HG02840 (cell line): ENCODE measurements at regions not wholly inside any gene's neighbourhood (a gene's known extent, or its start where the extent isn't known, plus 50 kb on each side); places are given as distances from the start of the nearest gene placed in this dataset.
"Not testable (repeated sequence)": the region's sequence is repeated elsewhere in the genome, so short reads cannot be mapped to it uniquely, and the experiment has no call there.

Experiments used
- ATAC-seq: cut with Tn5 transposase; IDR thresholded peaks from one replicate; pipeline ENCODE4 v1.9.1; 2021; ENCODE audit warnings: mild to moderate bottlenecking, moderate library complexity, moderate number of reproducible peaks; ENCODE audit not compliant: unreplicated experiment, low FRiP score

GRCh38 chr6:115137910-115138309 is 795.1 kb upstream of the HS3ST5 start:
- no peak for ATAC-seq

DNA sequence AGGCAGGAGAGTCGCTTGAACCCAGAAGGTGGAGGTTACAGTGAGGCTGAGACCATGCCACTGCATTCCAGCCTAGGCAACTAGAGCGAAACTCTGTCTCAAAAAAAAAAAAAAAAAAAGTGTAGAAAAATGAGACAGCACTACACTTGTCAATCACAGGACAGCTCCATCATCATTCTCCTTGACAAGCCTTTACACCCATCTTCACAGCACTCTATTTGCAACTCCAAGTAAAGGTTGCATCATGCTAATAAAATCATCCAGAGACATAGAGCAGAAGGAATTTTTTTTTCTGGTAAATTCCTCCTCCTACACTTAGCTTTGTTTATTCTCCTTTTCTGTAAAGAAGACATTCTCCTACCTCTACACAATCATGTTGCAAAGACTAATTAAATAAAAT is 791.0 kb upstream of the HS3ST5 start:
- ATAC-seq = no peak

DNA sequence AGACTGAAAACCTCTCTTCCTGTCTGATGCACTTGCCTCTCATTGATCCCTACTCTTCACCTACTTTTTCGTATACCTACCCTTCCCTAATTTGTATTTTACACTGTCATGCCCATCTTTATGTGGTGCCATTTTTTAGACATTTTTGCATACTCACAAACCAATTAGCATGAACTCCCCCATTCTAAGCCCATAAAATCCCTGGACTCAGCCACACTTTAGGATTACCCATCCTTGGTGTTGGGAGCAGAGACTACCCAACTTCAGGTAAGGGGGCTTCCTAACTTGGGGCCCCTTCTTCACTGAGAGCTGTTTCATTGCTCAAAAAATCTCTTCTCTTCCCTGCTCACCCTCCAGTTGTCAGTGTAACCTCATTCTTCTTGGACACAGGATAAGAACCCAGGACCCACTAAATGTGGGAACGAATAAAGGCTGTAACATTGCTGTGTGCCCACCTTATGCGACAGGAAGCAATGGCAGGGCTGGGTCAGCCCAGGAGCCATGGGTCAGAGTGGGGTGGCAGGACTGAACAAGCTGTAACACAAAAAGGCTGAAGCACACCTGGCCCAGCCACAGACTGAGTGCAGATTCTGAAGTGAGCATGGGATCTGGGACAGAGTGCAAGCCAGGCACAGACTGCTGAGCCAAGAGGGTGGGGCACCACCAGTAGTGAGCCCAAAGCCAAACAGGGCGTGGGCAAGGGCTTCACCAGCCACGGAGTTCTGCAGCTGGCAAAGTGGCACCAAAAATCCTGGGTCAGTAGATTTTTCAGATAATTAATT is 789.1 kb upstream of the HS3ST5 start:
- no peak for ATAC-seq

GRCh38 chr6:115121513-115121912 is 778.7 kb upstream of the HS3ST5 start:
- ATAC-seq = not testable (repeated sequence)

- ATAC-seq = no peak
Measured at GRCh38 chr6:115120391-115120790, 777.6 kb upstream of the HS3ST5 start.

DNA sequence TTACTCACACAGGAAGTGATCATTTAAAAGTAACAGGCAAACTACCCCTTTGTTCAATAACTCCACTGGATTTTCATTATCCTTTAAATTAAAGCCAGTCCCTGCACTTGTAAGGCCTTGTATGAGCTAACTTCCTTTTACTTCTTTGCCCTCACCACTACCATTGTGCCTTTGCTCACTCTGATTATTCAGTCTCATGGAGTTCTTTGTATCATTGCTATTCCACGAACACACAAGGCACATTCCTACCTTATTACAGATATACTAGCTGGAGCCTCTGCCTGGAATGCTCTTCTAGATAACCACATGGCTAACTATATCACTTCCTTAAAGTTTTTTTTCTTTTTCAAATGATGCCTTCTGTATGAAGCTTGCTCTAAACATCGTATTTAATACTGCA is 748.6 kb upstream of the HS3ST5 start:
- no peak for ATAC-seq

- ATAC-seq = no peak
Measured at GRCh38 chr6:115078555-115078954, 735.7 kb upstream of the HS3ST5 start.

DNA sequence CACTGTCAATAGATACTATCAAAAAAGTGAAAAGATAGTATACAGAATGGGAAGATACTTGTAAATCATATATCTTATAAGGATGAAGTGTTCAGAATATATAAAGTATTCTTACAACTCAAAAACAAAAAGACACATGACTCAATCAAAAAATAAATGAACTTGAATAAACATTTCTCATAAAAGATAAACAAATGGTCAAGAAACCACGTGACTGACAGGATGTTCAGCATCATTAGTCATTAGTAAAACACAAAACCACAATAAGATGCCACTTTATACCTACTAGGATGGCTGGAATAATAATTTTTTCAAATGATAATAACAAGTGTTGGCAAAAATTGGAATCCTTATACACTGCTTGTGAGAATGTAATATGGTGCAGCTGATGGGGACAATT is 729.1 kb upstream of the HS3ST5 start:
- no peak for ATAC-seq

DNA sequence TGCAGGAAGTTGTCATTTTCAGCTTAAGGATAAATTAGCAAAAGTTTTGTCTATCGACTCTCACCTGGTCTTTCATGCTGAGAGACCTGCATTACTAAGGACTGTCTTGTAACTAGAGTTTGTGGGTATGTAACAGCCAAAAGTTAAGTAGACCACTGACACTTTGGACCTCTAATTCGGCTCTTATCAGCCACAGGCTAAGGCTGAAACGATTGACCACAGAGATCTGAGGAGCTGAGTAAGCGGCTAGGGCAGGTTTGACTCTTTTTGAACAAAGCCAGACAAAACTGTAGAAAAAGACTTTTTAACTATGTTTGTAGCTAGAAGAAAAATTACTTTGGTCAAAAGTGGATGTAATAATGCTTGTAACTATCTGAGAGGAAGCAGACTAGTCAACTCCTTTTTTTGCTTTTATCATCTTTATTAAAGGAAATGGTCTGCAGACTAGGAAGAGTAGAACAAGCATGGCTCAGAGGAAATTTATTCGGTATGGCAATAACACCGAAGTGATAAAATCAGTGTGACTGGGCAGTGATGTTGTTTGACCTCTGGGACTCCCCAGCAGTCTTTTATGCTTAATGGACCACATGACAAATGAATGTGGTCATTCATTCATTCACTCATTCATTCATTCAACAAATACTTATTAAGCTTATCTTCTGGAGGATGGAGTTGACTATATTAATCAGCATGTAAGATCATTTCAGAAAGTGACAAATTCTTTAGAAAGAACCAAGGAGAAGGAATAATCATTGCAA is 725.0 kb upstream of the HS3ST5 start:
- ATAC-seq = no peak

DNA sequence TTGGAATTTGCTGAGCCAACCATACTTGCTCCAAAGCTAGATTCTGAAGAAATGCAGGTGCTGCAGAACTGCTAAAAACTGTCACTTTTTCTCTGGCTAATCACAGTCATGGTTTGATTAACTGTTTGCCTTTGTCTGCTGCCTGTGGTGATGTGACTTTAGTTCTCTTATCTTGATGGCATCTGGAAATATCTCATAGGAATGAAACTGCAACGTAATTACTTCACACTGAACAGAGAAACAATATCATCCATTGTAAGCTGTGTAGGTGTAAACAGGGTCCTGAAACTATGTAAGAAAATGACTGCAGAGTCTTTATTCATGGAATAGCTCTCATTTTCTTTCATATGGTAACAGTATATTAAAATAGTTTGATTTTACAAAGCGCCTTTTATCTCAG is 721.9 kb upstream of the HS3ST5 start:
- ATAC-seq = no peak

GRCh38 chr6:115060581-115060980 is 717.8 kb upstream of the HS3ST5 start:
- no peak for ATAC-seq

GRCh38 chr6:115058414-115059211 is 715.8 kb upstream of the HS3ST5 start:
- no peak for ATAC-seq

GRCh38 chr6:115055579-115055978 is 712.8 kb upstream of the HS3ST5 start:
- no peak for ATAC-seq

DNA sequence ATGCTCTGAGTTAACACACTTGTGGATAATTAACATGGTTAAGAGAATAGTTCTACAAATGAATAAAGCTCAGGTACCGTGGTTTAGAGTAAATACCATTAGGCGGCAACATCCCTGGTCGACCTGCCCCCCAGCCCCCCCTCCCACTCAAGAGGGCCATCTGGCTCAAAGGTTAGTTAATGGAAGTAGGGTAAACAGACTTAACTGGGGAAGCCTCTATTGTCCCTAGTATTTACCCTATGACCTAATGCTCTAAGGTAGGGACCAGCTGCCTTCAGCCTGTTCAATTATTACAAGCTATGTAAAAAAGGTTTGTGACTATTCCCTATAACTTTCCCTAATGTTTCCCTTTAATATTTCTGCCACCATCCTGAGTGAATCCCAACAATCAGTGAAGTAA is 711.4 kb upstream of the HS3ST5 start:
- ATAC-seq = not testable (repeated sequence)

GRCh38 chr6:115053169-115053860 is 710.5 kb upstream of the HS3ST5 start:
- no peak for ATAC-seq

- no peak for ATAC-seq
Measured at GRCh38 chr6:115016593-115016992, 673.8 kb upstream of the HS3ST5 start.

- ATAC-seq = no peak
Measured at GRCh38 chr6:115004982-115005381, 662.2 kb upstream of the HS3ST5 start.

GRCh38 chr6:115004204-115004603 is 661.4 kb upstream of the HS3ST5 start:
- ATAC-seq = no peak

DNA sequence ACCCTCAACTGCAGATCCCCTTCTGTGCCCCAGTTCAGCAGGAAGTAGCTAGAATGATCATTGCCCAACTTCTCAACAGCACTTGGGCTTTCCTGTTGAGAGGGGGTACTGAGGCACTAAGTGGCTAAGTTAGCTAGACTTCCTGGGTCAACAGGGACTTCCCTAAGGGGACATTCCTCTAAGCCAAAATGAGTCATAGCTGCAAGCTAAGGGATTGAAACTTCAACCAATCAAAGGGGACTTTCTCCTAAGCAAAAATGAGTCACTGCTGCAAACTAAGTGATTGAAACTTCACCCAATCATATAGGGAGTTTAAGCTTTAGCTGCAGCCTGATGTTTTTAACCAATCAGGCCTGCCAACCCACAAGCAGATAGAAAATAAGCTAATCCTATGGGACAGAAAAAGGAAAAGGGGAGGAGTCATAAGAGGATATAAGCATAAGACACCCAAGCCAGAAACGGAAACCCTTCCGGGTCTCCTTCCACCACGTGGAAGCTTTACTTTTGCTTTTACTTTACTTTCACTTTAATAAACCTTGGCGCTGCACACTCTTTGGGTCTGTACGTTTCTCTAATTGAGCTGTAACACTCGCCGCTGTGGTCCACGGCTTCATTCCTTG is 659.0 kb upstream of the HS3ST5 start:
- no peak for ATAC-seq

DNA sequence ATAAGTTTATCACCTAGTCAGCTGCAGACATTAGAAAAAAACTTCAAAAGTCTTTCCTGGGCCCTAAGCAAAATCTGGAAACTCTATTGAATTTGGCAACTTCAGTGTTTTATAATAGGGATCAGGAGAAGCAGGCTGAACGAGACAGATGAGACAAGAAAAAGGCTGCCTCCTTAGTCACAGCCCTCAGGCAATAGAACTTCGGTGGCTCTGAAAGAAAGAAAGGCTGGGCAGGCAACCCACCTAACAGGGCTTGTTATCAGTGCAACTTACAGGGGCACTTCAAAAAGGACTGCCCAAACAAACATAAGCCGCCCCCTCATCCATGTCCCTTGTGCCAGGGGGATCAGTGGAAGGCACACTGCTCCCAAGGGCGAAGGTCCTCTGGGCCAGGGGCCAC is 657.9 kb upstream of the HS3ST5 start:
- no peak for ATAC-seq
